ENCODE measurements at regions not wholly inside any gene's neighbourhood (a gene's known extent, or its start where the extent isn't known, plus 50 kb on each side); places are given as distances from the start of the nearest gene placed in this dataset.

DNA sequence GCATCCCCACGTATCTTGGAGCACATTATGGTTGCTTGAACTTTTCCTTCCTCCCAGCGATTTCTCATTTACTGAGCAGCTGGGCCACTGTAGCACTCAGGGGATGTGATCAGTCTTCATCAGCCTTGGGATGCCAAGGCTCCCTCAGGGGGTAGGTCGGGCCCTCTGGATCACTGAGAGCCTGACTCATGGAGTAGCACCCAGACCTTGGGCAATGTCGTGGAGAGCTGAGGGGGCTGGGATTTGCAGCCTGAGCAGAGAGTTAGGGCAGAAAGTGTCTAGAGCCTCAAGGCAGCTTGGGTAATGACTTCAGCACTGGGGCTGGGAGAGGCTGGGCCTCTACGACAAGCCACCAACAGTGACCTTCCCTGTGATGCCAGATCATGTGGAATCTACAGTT lies 86.5 kb upstream of the CXCL12 start:
- TF ChIP-seq, protein P1, sequence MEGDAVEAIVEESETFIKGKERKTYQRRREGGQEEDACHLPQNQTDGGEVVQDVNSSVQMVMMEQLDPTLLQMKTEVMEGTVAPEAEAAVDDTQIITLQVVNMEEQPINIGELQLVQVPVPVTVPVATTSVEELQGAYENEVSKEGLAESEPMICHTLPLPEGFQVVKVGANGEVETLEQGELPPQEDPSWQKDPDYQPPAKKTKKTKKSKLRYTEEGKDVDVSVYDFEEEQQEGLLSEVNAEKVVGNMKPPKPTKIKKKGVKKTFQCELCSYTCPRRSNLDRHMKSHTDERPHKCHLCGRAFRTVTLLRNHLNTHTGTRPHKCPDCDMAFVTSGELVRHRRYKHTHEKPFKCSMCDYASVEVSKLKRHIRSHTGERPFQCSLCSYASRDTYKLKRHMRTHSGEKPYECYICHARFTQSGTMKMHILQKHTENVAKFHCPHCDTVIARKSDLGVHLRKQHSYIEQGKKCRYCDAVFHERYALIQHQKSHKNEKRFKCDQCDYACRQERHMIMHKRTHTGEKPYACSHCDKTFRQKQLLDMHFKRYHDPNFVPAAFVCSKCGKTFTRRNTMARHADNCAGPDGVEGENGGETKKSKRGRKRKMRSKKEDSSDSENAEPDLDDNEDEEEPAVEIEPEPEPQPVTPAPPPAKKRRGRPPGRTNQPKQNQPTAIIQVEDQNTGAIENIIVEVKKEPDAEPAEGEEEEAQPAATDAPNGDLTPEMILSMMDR (IDR thresholded peaks at IDR 0.05) = no peak
- no peak for TF ChIP-seq EZH2 (IDR thresholded peaks at IDR 0.05)
